SK-N-SH (cell line): ENCODE measurements at regions not wholly inside any gene's neighbourhood (a gene's known extent, or its start where the extent isn't known, plus 50 kb on each side); places are given as distances from the start of the nearest gene placed in this dataset.

ENCODE experiments used
- CTCF ChIA-PET: fragments of 300-600, 350-600 bp; formaldehyde crosslinking; extraction: SDS; loops from one replicate; lab custom pipeline; 2021; lab: Yijun Ruan, JAX
- POLR2A ChIA-PET: fragments of 350-600 bp; sonication (Branson Sonifier 250); formaldehyde crosslinking; extraction: SDS; loops from one replicate; lab custom pipeline; 2020; ENCODE audit warnings: antibody characterized with exemption, inconsistent platforms; lab: Yijun Ruan, JAX
- DNase-seq: peaks from one replicate; pipeline ENCODE4 v3.0.0; 2012
- H2AFZ ChIP-seq: fragments of 200-600 bp; sonication (generic); 2 replicates; pipeline ENCODE4 v1.8.1; 2016; ENCODE audit warnings: antibody characterized with exemption, mild to moderate bottlenecking, low read depth
- H3F3A ChIP-seq: fragments of 200-600 bp; sonication (generic); replicated peaks from 2 replicates; pipeline ENCODE3; 2016; ENCODE audit warnings: antibody characterized with exemption, mild to moderate bottlenecking; ENCODE audit not compliant: insufficient read depth
- H3K27ac ChIP-seq, 2 experiments: fragments of 200-500 bp in 1 of 2; fragments of 200-600 bp in 1 of 2; sonication (Bioruptor generic) in 1 of 2; sonication (generic), shearing (Covaris generic) in 1 of 2; 2 replicates each; pipeline versions ENCODE4 v1.5.1 to v1.6.1; 2014 to 2016; ENCODE audit warnings: low read depth in 2 of 2, inconsistent platforms in 1 of 2, low read length in 1 of 2, mild to moderate bottlenecking in 1 of 2, mixed read lengths in 1 of 2
- H3K27me3 ChIP-seq: fragments of 200-600 bp; sonication (generic), shearing (Covaris generic); 2 replicates; pipeline ENCODE4 v1.6.1; 2016; ENCODE audit warnings: mixed run types; ENCODE audit not compliant: insufficient read depth
- H3K36me3 ChIP-seq, 2 experiments: fragments of 200-500 bp in 1 of 2; fragments of 200-600 bp in 1 of 2; sonication (Bioruptor generic) in 1 of 2; sonication (generic) in 1 of 2; replicated peaks in 1 of 2; 2 replicates each; pipeline versions ENCODE3 to v1.5.1; 2014 to 2016; ENCODE audit warnings: low read length in 1 of 2, mild to moderate bottlenecking in 1 of 2; ENCODE audit not compliant: insufficient read depth in 2 of 2, control insufficient read depth in 1 of 2
- H3K4me1 ChIP-seq, 2 experiments: fragments of 200-500 bp in 1 of 2; fragments of 200-600 bp in 1 of 2; sonication (Bioruptor generic) in 1 of 2; sonication (generic), shearing (Covaris generic) in 1 of 2; 2 replicates each; pipeline versions ENCODE4 v1.5.1 to v1.6.1; 2014 to 2016; ENCODE audit warnings: low read depth in 1 of 2, low read length in 1 of 2, mixed run types in 1 of 2; ENCODE audit not compliant: insufficient read depth in 2 of 2, control insufficient read depth in 1 of 2
- H3K4me2 ChIP-seq: fragments of 200-600 bp; sonication (generic), shearing (Covaris generic); 2 replicates; pipeline ENCODE4 v1.6.1; 2017; ENCODE audit warnings: mixed run types
- H3K4me3 ChIP-seq, 2 experiments: fragments of 200-500 bp in 1 of 2; fragments of 200-600 bp in 1 of 2; sonication (Bioruptor generic) in 1 of 2; sonication (generic), shearing (Covaris generic) in 1 of 2; 2 replicates each; pipeline versions ENCODE4 v1.5.1 to v1.8.1; 2014 to 2016; ENCODE audit warnings: low read depth in 2 of 2, inconsistent platforms in 1 of 2, low read length in 1 of 2, mild to moderate bottlenecking in 1 of 2, mixed read lengths in 1 of 2, moderate library complexity in 1 of 2
- H3K79me2 ChIP-seq: fragments of 200-600 bp; sonication (generic); 2 replicates; pipeline ENCODE4 v1.8.1; 2017; ENCODE audit warnings: mild to moderate bottlenecking; ENCODE audit not compliant: insufficient read depth
- H3K9ac ChIP-seq: fragments of 200-600 bp; sonication (generic); 2 replicates; pipeline ENCODE4 v1.6.1; 2017; ENCODE audit warnings: mixed run types
- H3K9me2 ChIP-seq: fragments of 200-600 bp; sonication (generic); 2 replicates; pipeline ENCODE4 v1.6.1; 2017; ENCODE audit warnings: mixed run types
- H3K9me3 ChIP-seq: fragments of 200-600 bp; sonication (generic); 2 replicates; pipeline ENCODE4 v1.6.1; 2017; ENCODE audit warnings: mixed run types, mild to moderate bottlenecking, moderate library complexity
- H4K20me1 ChIP-seq: fragments of 200-600 bp; sonication (generic); 2 replicates; pipeline ENCODE4 v1.6.1; 2017; ENCODE audit warnings: mild to moderate bottlenecking, mixed run types; ENCODE audit not compliant: insufficient read depth
- GATA2 ChIP-seq: sonication (generic); formaldehyde crosslinking; IDR thresholded peaks from 2 replicates; pipeline ENCODE4 v1.5.0; 2020; ENCODE audit warnings: mild to moderate bottlenecking, missing genetic modification reagents
- MXI1 ChIP-seq: IDR thresholded peaks from 2 replicates; pipeline ENCODE4 v1.6.1; 2012; ENCODE audit warnings: mild to moderate bottlenecking, low read depth, low read length, improper control_type of control experiment
- NRF1 ChIP-seq: IDR thresholded peaks from 2 replicates; pipeline ENCODE4 v1.6.1; 2012; ENCODE audit warnings: low read depth, mild to moderate bottlenecking, low read length
- RCOR1 ChIP-seq: fragments of 150-350 bp; IDR thresholded peaks from 2 replicates; pipeline ENCODE4 v1.6.1; 2017; ENCODE audit warnings: antibody characterized with exemption, low read length
- RFX5 ChIP-seq: IDR thresholded peaks from 2 replicates; pipeline ENCODE4 v1.6.1; 2012; ENCODE audit warnings: mild to moderate bottlenecking, improper control_type of control experiment, low read length
- SIN3A ChIP-seq: IDR thresholded peaks from 2 replicates; pipeline ENCODE4 v1.6.1; 2012; ENCODE audit warnings: low read depth, mild to moderate bottlenecking, low read length, moderate library complexity, borderline replicate concordance
- TCF12 ChIP-seq: IDR thresholded peaks from 2 replicates; pipeline ENCODE4 v1.4.0; 2012
- TEAD4 ChIP-seq: IDR thresholded peaks from 2 replicates; pipeline ENCODE4 v1.4.0; 2012; ENCODE audit warnings: mild to moderate bottlenecking, borderline replicate concordance; ENCODE audit not compliant: insufficient read depth
- YY1 ChIP-seq: IDR thresholded peaks from 2 replicates; pipeline ENCODE4 v1.4.0; 2012; ENCODE audit warnings: low read depth, mild to moderate bottlenecking
- WGBS: methylation state at CpG from one replicate; pipeline ENCODE4 v1.1.6; 2017; ENCODE audit warnings: low lambda C conversion rate; 5-methylcytosine and 5-hydroxymethylcytosine counted together
- TF ChIP-seq, protein P1 (sequence below): IDR thresholded peaks from 2 replicates; pipeline ENCODE4 v1.6.1; 2012; ENCODE audit warnings: mild to moderate bottlenecking, low read depth, low read length, moderate library complexity
- TF ChIP-seq, protein P2 (sequence below): fragments of 150-350 bp; IDR thresholded peaks from 2 replicates; pipeline ENCODE4 v1.6.1; 2017; ENCODE audit warnings: antibody characterized with exemption, low read length, low read depth, borderline replicate concordance
- TF ChIP-seq, protein P3 (sequence below): IDR thresholded peaks from 2 replicates; pipeline ENCODE4; 2012

DNA sequence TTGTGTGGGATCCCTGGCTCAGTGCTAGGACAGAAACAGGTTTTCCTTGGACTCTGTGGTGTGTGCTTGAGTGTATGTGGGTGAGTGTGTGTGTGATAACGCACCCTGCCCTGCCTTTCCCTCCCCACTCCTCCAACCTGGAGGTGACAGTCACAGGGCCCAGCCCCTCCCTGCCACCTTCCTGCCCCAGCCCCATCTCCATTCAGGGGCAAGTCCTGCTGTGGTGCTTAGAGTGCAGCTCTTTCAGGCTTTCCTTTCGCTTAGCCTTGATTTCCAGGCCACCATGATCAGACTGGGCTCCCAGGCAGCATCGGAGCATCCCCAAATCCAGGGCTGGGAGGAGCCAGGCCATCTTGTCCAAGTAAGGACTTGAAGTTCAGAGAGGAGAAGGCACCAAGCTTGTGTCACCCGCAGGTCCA lies 185.2 kb downstream of the ZFP36L2 start (continued):
- TF ChIP-seq, protein P1, sequence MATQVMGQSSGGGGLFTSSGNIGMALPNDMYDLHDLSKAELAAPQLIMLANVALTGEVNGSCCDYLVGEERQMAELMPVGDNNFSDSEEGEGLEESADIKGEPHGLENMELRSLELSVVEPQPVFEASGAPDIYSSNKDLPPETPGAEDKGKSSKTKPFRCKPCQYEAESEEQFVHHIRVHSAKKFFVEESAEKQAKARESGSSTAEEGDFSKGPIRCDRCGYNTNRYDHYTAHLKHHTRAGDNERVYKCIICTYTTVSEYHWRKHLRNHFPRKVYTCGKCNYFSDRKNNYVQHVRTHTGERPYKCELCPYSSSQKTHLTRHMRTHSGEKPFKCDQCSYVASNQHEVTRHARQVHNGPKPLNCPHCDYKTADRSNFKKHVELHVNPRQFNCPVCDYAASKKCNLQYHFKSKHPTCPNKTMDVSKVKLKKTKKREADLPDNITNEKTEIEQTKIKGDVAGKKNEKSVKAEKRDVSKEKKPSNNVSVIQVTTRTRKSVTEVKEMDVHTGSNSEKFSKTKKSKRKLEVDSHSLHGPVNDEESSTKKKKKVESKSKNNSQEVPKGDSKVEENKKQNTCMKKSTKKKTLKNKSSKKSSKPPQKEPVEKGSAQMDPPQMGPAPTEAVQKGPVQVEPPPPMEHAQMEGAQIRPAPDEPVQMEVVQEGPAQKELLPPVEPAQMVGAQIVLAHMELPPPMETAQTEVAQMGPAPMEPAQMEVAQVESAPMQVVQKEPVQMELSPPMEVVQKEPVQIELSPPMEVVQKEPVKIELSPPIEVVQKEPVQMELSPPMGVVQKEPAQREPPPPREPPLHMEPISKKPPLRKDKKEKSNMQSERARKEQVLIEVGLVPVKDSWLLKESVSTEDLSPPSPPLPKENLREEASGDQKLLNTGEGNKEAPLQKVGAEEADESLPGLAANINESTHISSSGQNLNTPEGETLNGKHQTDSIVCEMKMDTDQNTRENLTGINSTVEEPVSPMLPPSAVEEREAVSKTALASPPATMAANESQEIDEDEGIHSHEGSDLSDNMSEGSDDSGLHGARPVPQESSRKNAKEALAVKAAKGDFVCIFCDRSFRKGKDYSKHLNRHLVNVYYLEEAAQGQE = no peak
- no peak for TF ChIP-seq RFX5
- no peak for TF ChIP-seq GATA2 (CRISPR knock-in tag)
- no peak for TF ChIP-seq TCF12
- TF ChIP-seq MXI1 = no peak
- TF ChIP-seq YY1 = no peak
- TF ChIP-seq NRF1 = no peak

DNA sequence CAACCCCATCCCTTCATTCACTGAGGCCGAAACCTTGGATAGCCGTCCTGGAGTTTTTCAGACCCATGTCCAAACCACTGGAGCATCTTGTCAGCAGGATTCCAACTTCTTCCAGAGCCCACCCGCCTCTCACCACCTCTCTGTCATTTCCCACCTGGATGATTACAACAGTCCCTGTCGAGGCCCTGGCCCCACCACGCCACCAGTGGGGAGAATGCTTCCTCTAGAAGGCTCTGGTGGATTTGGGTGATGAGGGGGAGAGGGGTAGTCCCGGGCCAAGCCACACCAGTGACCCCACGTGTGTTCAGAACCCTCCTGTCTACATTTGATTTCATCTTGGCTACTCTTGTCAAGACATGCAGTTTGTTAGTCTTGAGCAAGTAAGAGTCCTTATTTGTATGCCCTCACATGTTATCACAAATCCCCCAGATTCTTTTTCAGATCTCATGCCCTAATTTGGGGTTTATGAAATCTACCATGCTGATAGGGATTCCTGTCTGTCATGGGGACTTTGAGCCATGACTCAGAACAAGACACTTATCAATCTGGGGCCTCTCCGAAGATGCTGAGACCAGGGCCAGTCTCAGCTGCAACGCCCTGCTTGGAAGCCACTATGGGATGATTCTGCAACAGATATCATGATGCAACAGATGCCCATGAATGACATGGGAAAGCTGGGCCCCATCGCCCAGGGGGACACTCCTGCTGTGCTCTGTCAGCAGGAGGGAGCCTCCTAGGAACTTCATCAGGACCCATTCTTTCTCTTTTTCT lies 186.1 kb downstream of the ZFP36L2 start:
- CTCF ChIA-PET = interaction anchor here (1.4 to 2.5 kb wide), 4 partner anchors 9 to 444 kb away, joined by 5 to 9 read pairs (median 8); no protein-coding TSS in a partner anchor

More for the DNA sequence above, 186.1 kb downstream of the ZFP36L2 start:
- Histone ChIP-seq H3K4me2 (no peak overlapping the region), H2AFZ (no peak overlapping the region), H3K9me2 (no peaks in the 10 kb centered on the region), H3K79me2 (no peaks in the 10 kb centered on the region), H3K9ac (no peak overlapping the region), H3K27me3 (no peaks in the 10 kb centered on the region), H3F3A (peaks cover 23% of the 10 kb centered on the region), H3K9me3 (no peaks in the 10 kb centered on the region), H4K20me1 (no peaks in the 10 kb centered on the region), H3K4me3 (no peak overlapping the region), H3K27ac (peak overlapping the region in 1 of 2 experiments; percentile 91; a peak in 1 of 4 replicates), H3K36me3 (no peaks in the 10 kb centered on the region), H3K4me1 (peaks cover 28 to 39% of the 10 kb centered on the region in 2 experiments; a peak in 3 of 4 replicates)
- POLR2A ChIA-PET = no interaction called here
- TF ChIP-seq RCOR1 = no peak
- TF ChIP-seq, protein P2, sequence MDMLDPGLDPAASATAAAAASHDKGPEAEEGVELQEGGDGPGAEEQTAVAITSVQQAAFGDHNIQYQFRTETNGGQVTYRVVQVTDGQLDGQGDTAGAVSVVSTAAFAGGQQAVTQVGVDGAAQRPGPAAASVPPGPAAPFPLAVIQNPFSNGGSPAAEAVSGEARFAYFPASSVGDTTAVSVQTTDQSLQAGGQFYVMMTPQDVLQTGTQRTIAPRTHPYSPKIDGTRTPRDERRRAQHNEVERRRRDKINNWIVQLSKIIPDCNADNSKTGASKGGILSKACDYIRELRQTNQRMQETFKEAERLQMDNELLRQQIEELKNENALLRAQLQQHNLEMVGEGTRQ = no peak
- TF ChIP-seq, protein P3, sequence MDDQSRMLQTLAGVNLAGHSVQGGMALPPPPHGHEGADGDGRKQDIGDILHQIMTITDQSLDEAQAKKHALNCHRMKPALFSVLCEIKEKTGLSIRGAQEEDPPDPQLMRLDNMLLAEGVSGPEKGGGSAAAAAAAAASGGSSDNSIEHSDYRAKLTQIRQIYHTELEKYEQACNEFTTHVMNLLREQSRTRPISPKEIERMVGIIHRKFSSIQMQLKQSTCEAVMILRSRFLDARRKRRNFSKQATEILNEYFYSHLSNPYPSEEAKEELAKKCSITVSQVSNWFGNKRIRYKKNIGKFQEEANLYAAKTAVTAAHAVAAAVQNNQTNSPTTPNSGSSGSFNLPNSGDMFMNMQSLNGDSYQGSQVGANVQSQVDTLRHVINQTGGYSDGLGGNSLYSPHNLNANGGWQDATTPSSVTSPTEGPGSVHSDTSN = peak; percentile 43; the same call in 1 of the 2 replicates
- TF ChIP-seq TEAD4 = no peak
- no peak for TF ChIP-seq SIN3A
- 91% methylated on average over 10 of the region's 10 CpGs for WGBS
- no peak for DNase-seq
